Transverse colon (tissue), 4 donors: ENCODE measurements at regions not wholly inside any gene's neighbourhood (a gene's known extent, or its start where the extent isn't known, plus 50 kb on each side); places are given as distances from the start of the nearest gene placed in this dataset.

Experiments
- CTCF ChIP-seq, 5 experiments: fragments of 200-600 bp in 3 of 5; fragments of 450-650 bp in 2 of 5; sonication (generic) in 3 of 5; IDR thresholded peaks; 1 replicate in 2 of 5; 2 replicates in 3 of 5; pipeline ENCODE4 v1.5.1; 2016 to 2017; ENCODE audit warnings: antibody characterized with exemption in 5 of 5, inconsistent platforms in 3 of 5, mild to moderate bottlenecking in 2 of 5, moderate library complexity in 1 of 5
- POLR2A ChIP-seq: fragments of 450-650 bp; IDR thresholded peaks from one replicate; pipeline ENCODE4 v1.6.1; 2016; ENCODE audit warnings: antibody characterized with exemption, mild to moderate bottlenecking, moderate library complexity
- POLR2AphosphoS5 ChIP-seq, 3 donors: sonication (generic); formaldehyde crosslinking; IDR thresholded peaks; one replicate each; pipeline ENCODE4 v1.6.1; 2016; ENCODE audit warnings: antibody characterized with exemption in 3 of 3

DNA sequence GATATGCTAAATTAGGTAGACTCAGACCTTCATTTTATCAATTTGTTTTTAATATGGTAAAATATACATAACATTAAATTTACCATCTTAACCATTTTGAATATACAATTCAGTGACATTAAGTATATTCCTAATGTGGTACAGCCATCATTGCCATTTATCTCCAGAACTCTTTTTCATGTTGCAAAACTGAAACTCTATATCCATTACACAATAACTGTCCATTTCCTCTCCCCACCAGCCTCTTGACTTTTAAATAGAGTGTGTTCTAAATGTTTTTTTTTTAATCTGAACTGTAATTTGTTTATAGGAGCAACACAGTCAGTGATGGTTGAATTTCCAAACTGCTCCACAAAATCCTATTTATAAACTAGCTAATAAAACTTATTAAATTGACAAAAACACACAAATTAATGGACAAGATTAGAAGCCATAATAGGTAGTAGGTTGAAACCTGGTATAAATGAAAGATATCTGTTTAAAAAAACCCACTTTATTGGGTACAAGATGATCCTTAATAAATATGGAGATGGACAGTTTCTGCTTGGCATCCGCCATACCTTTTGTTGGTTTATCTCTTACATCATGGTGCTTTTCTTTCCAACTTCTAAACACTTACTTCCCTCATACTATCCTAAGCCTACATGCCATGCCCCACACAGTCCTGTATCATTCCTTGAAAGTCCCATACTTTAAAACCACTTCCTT lies 142.4 kb downstream of the ZPLD1 start:
- TF ChIP-seq POLR2AphosphoS5 (IDR thresholded peaks at IDR 0.05) (no peak), CTCF (IDR thresholded peaks at IDR 0.05) (no peak), POLR2A (no peak)
